ENCODE measurements at regions not wholly inside any gene's neighbourhood (a gene's known extent, or its start where the extent isn't known, plus 50 kb on each side); places are given as distances from the start of the nearest gene placed in this dataset.

DNA sequence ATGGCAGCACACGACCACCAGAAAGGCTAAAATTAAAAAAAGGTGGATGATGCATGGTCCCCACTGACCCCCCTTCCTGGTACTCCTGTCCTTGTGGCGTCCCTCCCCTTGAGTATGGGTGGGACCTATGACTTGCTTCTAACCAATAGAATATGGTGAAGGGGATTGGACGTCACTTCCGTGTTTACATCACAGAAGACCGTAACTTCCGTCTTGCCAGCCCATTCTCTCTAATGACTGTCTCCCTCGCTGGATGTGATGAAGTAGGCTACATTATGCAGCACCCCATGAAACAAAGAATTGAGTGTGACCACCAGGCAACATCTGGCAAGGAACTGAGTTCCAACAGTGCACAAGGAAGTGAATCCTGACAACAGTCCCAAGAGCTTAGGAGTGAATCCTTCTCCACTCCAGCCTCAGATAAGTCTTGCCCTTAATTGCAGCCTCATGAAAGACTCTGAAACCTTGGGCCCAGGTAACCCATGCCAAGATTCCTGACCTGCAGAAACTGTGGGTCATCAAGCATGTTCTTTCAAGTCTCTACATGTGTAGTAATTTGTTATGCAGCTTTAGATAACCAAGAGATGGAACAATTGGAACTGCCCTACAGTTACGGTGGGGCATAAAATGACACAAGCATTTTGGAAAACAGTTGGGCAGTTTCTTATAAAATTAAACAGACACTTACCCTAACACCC is 80.1 kb upstream of the NPAS2 start:
- no CpG with 5 or more reads among the region's 8 CpGs for WGBS (ENCODE audit: insufficient coverage, low lambda C conversion rate)
- DNase-seq, result no peak
- H3K9me3 ChIP-seq (ENCODE audit: control insufficient read depth, low read depth, low read length), result no peaks in the 10 kb centered on the region

DNA sequence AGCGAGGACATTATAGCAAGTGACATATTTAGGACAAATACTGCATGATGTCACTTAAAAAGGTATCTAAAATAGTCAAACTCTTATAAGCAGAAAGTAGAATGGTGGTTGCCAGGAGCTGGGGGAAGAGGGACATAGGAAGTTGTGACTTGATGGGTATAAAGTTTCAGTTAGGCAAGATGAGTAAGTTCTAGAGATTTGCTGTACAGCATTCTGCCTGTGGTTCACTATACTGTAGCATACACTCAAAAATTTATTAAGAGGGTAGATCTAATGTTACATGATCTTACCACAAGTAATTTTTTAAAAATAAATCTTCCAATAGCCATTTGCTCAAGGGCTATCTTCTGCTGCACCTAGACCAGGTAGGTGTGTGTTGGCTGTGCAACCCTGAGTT is 78.1 kb upstream of the NPAS2 start:
- WGBS (ENCODE audit: insufficient coverage, low lambda C conversion rate), result 100% methylated on average over 1 of the region's 1 CpG
- no peaks in the 10 kb centered on the region for H3K9me3 ChIP-seq (ENCODE audit: control insufficient read depth, low read depth, low read length)
- H3K4me3 ChIP-seq (ENCODE audit: low read length), result no peak overlapping the region
- DNase-seq, result no peak
- no peaks in the 10 kb centered on the region for H3K36me3 ChIP-seq (ENCODE audit: control insufficient read depth, insufficient read depth, low read length)
- H3K27me3 ChIP-seq (ENCODE audit: control insufficient read depth, insufficient read depth, low read length), result peaks cover 2% of the 10 kb centered on the region
- H3K27ac ChIP-seq (ENCODE audit: low read length), result no peak overlapping the region
- peaks cover 12% of the 10 kb centered on the region for H3K4me1 ChIP-seq (ENCODE audit: control insufficient read depth, insufficient read depth, low read length)

More for the DNA sequence above, 80.1 kb upstream of the NPAS2 start:
- H3K4me3 ChIP-seq (ENCODE audit: low read length), result no peak overlapping the region
- H3K27me3 ChIP-seq (ENCODE audit: control insufficient read depth, insufficient read depth, low read length), result peaks cover 2% of the 10 kb centered on the region
- peaks cover 3% of the 10 kb centered on the region for H3K4me1 ChIP-seq (ENCODE audit: control insufficient read depth, insufficient read depth, low read length)
- no peak overlapping the region for H3K27ac ChIP-seq (ENCODE audit: low read length)
- H3K36me3 ChIP-seq (ENCODE audit: control insufficient read depth, insufficient read depth, low read length), result no peaks in the 10 kb centered on the region

DNA sequence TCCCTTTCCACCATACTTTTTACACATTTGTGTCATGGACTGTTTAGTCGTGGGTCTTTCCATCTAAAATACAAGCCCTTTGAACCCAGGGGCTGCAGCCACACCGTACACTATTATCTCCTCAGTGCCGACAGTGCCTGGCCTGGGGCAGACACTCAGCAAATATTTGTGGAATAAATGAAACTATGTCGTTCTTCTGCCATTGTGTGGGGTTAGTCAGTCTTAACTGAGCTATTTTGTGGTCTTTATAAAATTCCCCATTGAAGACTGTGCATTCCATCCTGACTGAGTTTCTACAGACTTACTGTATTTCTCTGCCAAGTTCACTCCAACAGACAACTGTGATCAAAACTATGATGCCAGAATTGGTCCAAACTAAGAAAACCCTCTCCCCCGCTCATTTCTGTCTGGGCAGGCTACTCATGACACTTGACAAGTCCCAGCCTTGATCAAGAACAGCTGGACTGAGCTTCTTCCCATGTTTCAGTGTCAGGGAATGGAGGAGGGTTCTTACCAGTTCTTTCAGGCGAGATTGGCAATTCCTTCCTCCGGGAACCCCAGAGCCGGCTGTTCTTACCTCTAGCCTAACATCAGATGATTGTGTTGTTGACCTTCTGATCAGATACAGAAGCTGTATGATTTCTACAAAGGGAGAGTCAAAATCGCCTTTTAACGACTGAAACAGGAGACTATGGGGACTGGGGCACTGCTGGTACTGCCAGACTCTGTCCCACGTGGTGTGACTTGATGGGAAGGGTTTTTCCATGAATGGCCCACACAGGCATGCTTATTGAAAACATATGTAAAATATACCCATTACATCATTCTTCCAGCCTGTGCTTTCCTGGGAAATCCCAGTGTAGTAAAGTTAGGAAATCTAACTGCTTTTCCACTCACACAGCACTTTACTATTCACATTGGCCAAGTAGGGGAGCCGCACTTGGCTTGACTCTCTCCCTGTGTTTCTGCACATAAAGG is 77.4 kb upstream of the NPAS2 start:
- H3K4me3 ChIP-seq (ENCODE audit: low read length), result no peak overlapping the region
- no peaks in the 10 kb centered on the region for H3K36me3 ChIP-seq (ENCODE audit: control insufficient read depth, insufficient read depth, low read length)
- no CpG with 5 or more reads among the region's 12 CpGs for WGBS (ENCODE audit: insufficient coverage, low lambda C conversion rate)
- no peak overlapping the region for H3K27ac ChIP-seq (ENCODE audit: low read length)
- H3K9me3 ChIP-seq (ENCODE audit: control insufficient read depth, low read depth, low read length), result no peaks in the 10 kb centered on the region
- peak; percentile 37 to 42 for DNase-seq
- H3K4me1 ChIP-seq (ENCODE audit: control insufficient read depth, insufficient read depth, low read length), result peaks cover 12% of the 10 kb centered on the region
- peaks cover 2% of the 10 kb centered on the region for H3K27me3 ChIP-seq (ENCODE audit: control insufficient read depth, insufficient read depth, low read length)

DNA sequence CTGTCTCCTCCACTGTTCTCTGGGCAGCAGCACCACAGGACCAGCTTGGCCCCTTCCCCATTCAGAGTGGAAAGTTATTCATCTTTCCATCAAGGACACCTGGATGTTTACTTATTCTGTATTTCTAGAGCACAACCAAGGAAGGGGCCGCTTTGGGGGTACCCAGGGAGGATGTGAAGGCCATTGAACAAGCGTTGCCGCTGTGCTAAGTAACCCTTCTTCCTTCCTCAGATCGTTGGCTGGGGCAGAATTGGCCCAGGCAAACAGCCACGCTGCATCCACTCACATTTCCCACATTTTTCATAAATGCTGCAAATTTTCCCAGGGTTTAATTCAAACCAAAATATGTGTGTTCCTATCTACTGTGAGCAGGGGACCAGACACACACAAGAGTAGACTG is 76.2 kb upstream of the NPAS2 start:
- no peaks in the 10 kb centered on the region for H3K9me3 ChIP-seq (ENCODE audit: control insufficient read depth, low read depth, low read length)
- no peak overlapping the region for H3K27ac ChIP-seq (ENCODE audit: low read length)
- H3K36me3 ChIP-seq (ENCODE audit: control insufficient read depth, insufficient read depth, low read length), result no peaks in the 10 kb centered on the region
- H3K4me3 ChIP-seq (ENCODE audit: low read length), result no peak overlapping the region
- H3K4me1 ChIP-seq (ENCODE audit: control insufficient read depth, insufficient read depth, low read length), result peaks cover 15% of the 10 kb centered on the region
- 100% methylated on average over 1 of the region's 5 CpGs for WGBS (ENCODE audit: insufficient coverage, low lambda C conversion rate)
- DNase-seq, result no peak
- H3K27me3 ChIP-seq (ENCODE audit: control insufficient read depth, insufficient read depth, low read length), result peaks cover 2% of the 10 kb centered on the region

DNA sequence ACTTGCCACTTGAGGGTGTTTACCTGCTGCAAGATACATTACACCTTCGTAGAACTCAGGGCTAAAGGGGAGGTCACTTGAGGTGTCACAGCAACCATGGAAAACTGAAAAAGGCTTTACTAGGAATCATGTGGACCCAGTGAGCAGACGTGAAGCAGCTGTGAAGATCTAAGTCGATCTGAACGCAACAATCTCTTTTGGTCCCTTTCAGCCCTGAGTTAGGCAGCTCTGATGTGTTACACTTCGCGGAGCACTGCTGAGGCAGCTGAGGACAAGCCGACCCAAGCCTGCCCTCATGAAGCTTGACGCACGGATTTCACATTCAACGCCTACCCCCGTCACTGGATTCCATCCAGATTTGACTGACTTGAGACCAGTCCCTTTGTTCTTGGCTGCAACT is 75.8 kb upstream of the NPAS2 start:
- WGBS (ENCODE audit: insufficient coverage, low lambda C conversion rate), result no CpG with 5 or more reads among the region's 11 CpGs

DNA sequence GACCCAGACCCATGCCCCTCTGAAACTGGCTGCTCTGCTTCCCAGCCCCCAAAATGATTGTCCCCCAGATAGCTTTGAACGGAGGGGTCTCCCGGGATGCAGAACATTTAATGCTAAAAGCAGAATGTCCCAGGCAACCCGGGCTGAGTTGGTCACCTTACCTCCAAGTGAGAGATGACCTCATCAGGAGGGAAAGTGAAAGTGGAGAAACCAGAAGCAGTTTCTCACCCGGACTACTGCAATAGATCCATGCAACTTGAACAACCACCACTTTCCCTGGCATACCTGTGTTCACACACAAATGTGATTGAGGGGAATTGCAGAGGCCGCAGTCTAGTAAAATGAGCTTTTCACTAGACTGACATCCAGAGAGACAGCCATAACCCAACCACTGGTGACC is 75.3 kb upstream of the NPAS2 start:
- H3K4me1 ChIP-seq (ENCODE audit: control insufficient read depth, insufficient read depth, low read length), result peaks cover 15% of the 10 kb centered on the region
- H3K36me3 ChIP-seq (ENCODE audit: control insufficient read depth, insufficient read depth, low read length), result no peaks in the 10 kb centered on the region
- WGBS (ENCODE audit: insufficient coverage, low lambda C conversion rate), result no CpG with 5 or more reads among the region's 5 CpGs
- no peak overlapping the region for H3K4me3 ChIP-seq (ENCODE audit: low read length)
- H3K9me3 ChIP-seq (ENCODE audit: control insufficient read depth, low read depth, low read length), result no peaks in the 10 kb centered on the region
- H3K27me3 ChIP-seq (ENCODE audit: control insufficient read depth, insufficient read depth, low read length), result peaks cover 2% of the 10 kb centered on the region
- DNase-seq, result peak; percentile 30 to 60
- H3K27ac ChIP-seq (ENCODE audit: low read length), result no peak overlapping the region

More for the DNA sequence above, 75.8 kb upstream of the NPAS2 start:
- Histone ChIP-seq H3K4me3 (ENCODE audit: low read length) (no peak overlapping the region), H3K36me3 (ENCODE audit: control insufficient read depth, insufficient read depth, low read length) (no peaks in the 10 kb centered on the region), H3K4me1 (ENCODE audit: control insufficient read depth, insufficient read depth, low read length) (peaks cover 15% of the 10 kb centered on the region), H3K9me3 (ENCODE audit: control insufficient read depth, low read depth, low read length) (no peaks in the 10 kb centered on the region), H3K27me3 (ENCODE audit: control insufficient read depth, insufficient read depth, low read length) (peaks cover 2% of the 10 kb centered on the region), H3K27ac (ENCODE audit: low read length) (no peak overlapping the region)
- DNase-seq, result no peak

DNA sequence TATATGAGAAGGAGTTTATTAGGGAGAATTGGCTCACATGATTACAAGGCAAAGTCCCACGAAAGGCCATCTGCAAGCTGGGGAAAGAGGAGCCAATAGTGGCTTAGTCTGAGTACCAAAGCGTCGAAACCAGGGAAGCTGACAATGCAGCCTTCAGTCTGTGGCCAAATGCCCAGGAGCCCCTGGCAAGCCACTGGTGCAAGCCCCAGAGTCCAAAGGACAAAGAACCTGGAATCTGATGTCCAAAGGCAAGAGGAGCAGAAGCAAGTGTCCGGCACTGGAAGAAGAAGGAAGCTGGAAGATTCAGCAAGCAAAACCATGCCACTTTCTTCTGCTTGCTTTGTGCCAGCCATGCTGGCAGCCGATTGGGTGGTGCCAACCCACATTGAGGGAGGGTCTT is 74.3 kb upstream of the NPAS2 start:
- H3K4me3 ChIP-seq (ENCODE audit: low read length), result no peak overlapping the region
- H3K27me3 ChIP-seq (ENCODE audit: control insufficient read depth, insufficient read depth, low read length), result peaks cover 2% of the 10 kb centered on the region
- DNase-seq, result peak; percentile 61 to 76
- no peaks in the 10 kb centered on the region for H3K36me3 ChIP-seq (ENCODE audit: control insufficient read depth, insufficient read depth, low read length)
- H3K4me1 ChIP-seq (ENCODE audit: control insufficient read depth, insufficient read depth, low read length), result peaks cover 15% of the 10 kb centered on the region
- H3K9me3 ChIP-seq (ENCODE audit: control insufficient read depth, low read depth, low read length), result no peaks in the 10 kb centered on the region
- no CpG with 5 or more reads among the region's 5 CpGs for WGBS (ENCODE audit: insufficient coverage, low lambda C conversion rate)
- peak overlapping the region; percentile 16 for H3K27ac ChIP-seq (ENCODE audit: low read length)

DNA sequence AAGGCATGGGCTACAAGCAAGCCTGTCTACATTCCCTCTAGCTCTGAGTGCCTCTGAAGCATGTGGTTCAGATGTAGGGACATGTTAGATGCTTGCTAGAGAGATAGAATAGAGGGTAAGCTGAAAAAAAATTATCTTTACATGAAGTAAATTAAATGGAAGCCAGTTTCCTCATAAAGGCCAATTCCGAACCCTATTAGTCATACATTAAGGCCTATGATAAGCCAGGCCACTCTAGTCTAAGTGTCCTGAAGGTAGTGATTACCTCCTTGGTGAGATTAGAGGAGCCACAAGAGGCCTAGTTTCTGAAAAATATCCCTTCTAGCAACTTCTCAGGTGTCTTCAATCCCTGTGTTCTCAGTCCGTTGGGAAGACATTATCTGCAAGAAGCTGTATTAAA is 72.4 kb upstream of the NPAS2 start:
- Histone ChIP-seq H3K27ac (ENCODE audit: low read length) (no peak overlapping the region), H3K4me1 (ENCODE audit: control insufficient read depth, insufficient read depth, low read length) (peaks cover 15% of the 10 kb centered on the region), H3K27me3 (ENCODE audit: control insufficient read depth, insufficient read depth, low read length) (peaks cover 1% of the 10 kb centered on the region), H3K36me3 (ENCODE audit: control insufficient read depth, insufficient read depth, low read length) (no peaks in the 10 kb centered on the region), H3K4me3 (ENCODE audit: low read length) (no peak overlapping the region), H3K9me3 (ENCODE audit: control insufficient read depth, low read depth, low read length) (no peaks in the 10 kb centered on the region)
- DNase-seq, result peak in 1 of 2 donors; percentile 31
- 86% methylated on average over 1 of the region's 2 CpGs for WGBS (ENCODE audit: insufficient coverage, low lambda C conversion rate)

DNA sequence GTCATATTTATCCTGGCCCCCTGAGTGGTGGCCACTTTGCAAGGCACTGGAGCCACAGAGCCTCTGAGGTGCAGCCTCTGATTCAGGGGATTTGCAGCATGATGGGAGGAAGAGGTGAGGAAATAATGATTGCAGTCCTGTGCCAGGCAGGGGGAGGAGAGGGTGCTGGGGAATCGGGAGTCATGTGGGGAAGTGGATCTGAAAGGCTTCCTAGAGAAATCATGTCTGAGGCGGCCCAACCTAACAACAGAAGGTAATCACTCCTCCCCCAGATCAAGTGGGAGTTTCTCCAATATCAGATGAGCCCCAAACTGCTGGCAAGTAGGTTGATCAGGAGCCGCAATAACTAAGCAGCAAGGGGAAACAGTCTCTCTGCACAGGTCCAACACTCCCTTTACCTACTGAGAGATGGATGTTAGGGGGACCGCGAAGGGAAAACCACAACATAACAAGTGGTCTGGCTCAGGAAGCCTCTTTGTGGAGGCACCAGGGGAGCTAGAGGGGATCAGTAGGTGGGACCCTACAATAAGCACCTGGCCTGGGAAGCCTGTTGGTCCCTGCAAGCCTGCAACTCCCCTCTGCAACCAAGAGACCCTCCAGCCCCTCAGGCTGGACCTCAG is 71.8 kb upstream of the NPAS2 start:
- H3K36me3 ChIP-seq (ENCODE audit: control insufficient read depth, insufficient read depth, low read length), result no peaks in the 10 kb centered on the region
- no peak for DNase-seq
- no CpG with 5 or more reads among the region's 5 CpGs for WGBS (ENCODE audit: insufficient coverage, low lambda C conversion rate)
- peaks cover 15% of the 10 kb centered on the region for H3K4me1 ChIP-seq (ENCODE audit: control insufficient read depth, insufficient read depth, low read length)
- no peak overlapping the region for H3K4me3 ChIP-seq (ENCODE audit: low read length)
- H3K27me3 ChIP-seq (ENCODE audit: control insufficient read depth, insufficient read depth, low read length), result no peaks in the 10 kb centered on the region
- H3K9me3 ChIP-seq (ENCODE audit: control insufficient read depth, low read depth, low read length), result no peaks in the 10 kb centered on the region
- H3K27ac ChIP-seq (ENCODE audit: low read length), result no peak overlapping the region

DNA sequence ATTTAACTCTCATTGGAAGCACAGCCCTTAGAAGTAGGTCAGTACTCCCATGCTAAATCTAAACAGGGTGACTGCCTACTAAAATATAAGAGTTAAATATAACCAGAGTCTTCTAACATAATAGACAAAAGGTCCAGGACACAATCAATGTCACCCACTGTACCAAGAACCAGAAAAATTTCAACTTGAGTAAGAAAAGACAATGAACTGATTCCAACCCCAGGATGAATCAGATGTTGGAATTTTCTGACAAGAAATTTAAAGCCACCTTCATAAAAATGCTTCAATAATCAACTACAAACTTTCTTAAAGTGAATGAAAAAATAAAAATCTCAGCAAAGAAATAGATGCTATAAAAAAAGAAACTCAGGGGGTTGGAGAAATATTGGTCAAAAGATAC is 71.3 kb upstream of the NPAS2 start:
- Histone ChIP-seq H3K9me3 (ENCODE audit: control insufficient read depth, low read depth, low read length) (no peaks in the 10 kb centered on the region), H3K36me3 (ENCODE audit: control insufficient read depth, insufficient read depth, low read length) (no peaks in the 10 kb centered on the region), H3K27ac (ENCODE audit: low read length) (no peak overlapping the region), H3K4me3 (ENCODE audit: low read length) (no peak overlapping the region), H3K27me3 (ENCODE audit: control insufficient read depth, insufficient read depth, low read length) (no peaks in the 10 kb centered on the region), H3K4me1 (ENCODE audit: control insufficient read depth, insufficient read depth, low read length) (peaks cover 15% of the 10 kb centered on the region)
- no peak for DNase-seq
